ENCODE measurements at regions not wholly inside any gene's neighbourhood (a gene's known extent, or its start where the extent isn't known, plus 50 kb on each side); places are given as distances from the start of the nearest gene placed in this dataset.

DNA sequence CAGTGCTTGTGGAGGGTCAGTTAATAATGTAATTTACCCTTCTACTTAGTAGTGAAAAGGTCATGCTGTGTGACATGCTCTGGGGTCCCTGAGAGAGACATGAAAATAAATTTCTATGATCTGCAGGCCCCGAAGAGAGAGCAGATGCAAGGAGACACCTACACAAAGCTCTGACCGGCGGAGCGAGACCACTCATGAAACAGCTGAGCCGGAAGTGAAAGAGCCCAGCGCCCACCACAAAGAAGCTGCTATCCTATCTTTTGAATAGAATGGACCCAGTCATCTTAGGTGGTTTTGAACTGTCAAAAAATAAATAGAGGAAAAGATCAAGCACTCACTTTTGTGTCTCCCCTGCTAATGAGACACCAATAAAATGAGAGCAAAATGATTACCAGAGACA lies 190.0 kb downstream of the MED10 start:
- TF ChIP-seq, protein P1, sequence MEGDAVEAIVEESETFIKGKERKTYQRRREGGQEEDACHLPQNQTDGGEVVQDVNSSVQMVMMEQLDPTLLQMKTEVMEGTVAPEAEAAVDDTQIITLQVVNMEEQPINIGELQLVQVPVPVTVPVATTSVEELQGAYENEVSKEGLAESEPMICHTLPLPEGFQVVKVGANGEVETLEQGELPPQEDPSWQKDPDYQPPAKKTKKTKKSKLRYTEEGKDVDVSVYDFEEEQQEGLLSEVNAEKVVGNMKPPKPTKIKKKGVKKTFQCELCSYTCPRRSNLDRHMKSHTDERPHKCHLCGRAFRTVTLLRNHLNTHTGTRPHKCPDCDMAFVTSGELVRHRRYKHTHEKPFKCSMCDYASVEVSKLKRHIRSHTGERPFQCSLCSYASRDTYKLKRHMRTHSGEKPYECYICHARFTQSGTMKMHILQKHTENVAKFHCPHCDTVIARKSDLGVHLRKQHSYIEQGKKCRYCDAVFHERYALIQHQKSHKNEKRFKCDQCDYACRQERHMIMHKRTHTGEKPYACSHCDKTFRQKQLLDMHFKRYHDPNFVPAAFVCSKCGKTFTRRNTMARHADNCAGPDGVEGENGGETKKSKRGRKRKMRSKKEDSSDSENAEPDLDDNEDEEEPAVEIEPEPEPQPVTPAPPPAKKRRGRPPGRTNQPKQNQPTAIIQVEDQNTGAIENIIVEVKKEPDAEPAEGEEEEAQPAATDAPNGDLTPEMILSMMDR (IDR thresholded peaks at IDR 0.05), result no peak
- Histone ChIP-seq H3K4me1 (ENCODE audit: low read depth) (no peaks in the 10 kb centered on the region), H3K9me3 (no peaks in the 10 kb centered on the region), H3K36me3 (ENCODE audit: low read depth) (no peaks in the 10 kb centered on the region), H3K4me3 (no peak overlapping the region)
- DNase-seq, result no peak
- intact Hi-C loops (cut with DNase I, micrococcal nuclease), result no loop called here
- no peak for ATAC-seq

DNA sequence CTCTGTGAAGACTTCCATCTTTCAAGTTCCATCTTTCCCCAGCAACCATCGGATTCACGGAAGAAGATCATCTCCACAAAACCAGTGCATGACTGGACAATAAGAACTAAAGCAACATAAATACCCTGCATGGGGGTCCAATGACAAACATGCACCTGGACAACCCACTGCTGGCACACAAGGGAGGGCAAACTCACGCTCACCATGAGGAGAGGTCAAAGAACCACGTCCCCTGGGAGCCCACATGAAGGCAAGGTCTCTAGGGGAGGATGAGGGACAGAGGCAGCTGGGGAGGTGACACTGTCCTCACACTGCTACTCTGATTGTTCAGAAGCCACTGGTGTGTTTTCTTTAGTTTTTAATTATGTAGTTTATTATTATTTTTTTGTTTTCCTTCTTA lies 190.8 kb downstream of the MED10 start:
- no peak for DNase-seq
- Histone ChIP-seq H3K4me3 (no peak overlapping the region), H3K4me1 (ENCODE audit: low read depth) (no peaks in the 10 kb centered on the region), H3K9me3 (no peaks in the 10 kb centered on the region), H3K36me3 (ENCODE audit: low read depth) (no peaks in the 10 kb centered on the region)
- no peak for ATAC-seq
- TF ChIP-seq, protein P1 (IDR thresholded peaks at IDR 0.05), result no peak
- intact Hi-C loops (cut with DNase I, micrococcal nuclease), result no loop called here

DNA sequence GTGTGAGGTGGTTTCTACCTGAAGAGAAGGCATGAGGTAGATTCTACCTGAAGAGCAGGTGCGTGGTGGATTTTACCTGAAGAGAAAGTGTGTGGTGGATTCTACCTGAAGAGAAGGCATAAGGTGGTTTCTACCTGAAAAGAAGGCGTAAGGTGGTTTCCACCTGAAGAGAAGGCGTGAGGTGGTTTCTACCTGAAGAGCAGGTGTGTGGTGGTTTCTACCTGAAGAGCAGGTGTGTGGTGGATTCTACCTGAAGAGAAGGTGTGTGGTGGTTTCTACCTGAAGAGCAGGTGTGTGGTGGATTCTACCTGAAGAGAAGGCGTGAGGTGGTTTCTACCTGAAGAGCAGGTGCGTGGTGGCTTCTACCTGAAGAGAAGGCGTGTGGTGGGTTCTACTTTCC lies 192.8 kb downstream of the MED10 start:
- intact Hi-C loops (cut with DNase I, micrococcal nuclease), result no loop called here
- ATAC-seq, result no peak
- Histone ChIP-seq H3K9me3 (no peaks in the 10 kb centered on the region), H3K4me1 (ENCODE audit: low read depth) (no peaks in the 10 kb centered on the region), H3K36me3 (ENCODE audit: low read depth) (no peaks in the 10 kb centered on the region), H3K4me3 (no peak overlapping the region)
- DNase-seq, result no peak
- TF ChIP-seq, protein P1 (IDR thresholded peaks at IDR 0.05), result no peak

DNA sequence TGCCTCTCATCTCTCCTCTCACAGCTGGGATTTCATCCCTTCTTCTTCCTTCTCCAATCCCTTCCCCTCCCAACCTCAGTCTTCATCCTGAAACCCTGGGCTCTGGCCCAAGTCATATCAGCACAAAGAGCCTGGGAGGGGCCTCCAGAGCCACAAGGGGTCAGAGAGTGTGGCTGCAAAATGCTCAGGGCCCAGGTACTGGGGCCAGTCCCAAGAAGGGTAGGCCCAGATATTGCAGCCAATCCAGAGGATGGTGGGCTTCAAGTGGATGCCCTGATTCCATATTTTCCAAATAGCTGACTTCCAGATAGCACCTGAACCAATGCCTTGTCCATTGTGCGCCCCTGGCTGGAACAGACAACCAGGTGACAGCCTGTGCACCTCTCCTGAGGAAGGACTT lies 193.9 kb downstream of the MED10 start:
- ATAC-seq (no peak), DNase-seq (no peak)
- Histone ChIP-seq H3K4me3 (no peak overlapping the region), H3K36me3 (ENCODE audit: low read depth) (no peaks in the 10 kb centered on the region), H3K9me3 (no peaks in the 10 kb centered on the region), H3K4me1 (ENCODE audit: low read depth) (no peaks in the 10 kb centered on the region)
- intact Hi-C loops (cut with DNase I, micrococcal nuclease), result no loop called here
- TF ChIP-seq, protein P1 (IDR thresholded peaks at IDR 0.05), result no peak

DNA sequence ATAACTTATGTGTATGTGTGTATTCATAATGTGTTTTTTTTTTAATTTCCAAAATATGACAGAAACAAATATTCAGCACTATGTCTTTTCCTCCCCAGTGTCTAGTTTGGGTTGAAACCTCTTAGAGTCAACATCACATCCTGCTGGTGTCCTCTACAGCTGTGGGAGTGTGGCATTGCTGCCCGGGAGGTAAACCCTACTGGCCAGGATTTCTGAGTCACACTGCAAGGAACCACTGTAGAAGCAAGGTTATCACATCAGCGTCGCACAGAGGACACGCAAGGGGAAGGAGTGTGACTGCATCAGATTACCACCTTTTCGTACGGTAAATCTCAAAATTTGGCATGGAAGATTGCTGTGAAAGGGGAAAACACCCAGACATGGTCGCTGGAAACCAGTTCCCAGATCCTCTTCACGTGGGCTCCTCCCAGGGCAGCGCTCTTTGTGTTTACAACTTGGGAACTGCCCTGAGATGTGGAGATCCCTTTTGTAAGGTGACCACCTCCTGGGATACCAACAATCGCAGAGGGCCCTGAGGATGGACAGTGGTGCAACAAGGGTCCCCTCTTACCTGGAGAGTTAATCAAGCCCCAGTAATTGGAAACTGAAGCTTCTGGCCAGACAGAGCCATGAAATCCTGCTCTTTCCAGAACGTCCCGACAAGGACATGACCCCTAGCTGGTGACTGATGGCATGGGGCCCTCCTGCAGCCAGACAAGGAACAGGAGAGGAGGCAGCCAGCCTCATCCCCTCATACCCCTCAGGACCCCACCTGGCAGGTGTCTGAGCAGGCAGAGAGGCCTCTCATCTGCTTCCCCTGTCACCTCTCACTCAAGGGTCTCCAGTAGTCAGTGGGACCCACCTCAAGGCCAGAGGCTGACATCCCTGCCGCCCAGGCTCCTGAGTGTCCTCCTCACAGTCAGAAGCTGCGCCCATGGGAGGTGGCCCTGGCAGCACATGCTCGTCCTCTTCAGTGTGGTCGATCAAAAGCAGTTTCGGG lies 194.7 kb downstream of the MED10 start:
- H3K4me1 ChIP-seq (ENCODE audit: low read depth), result no peaks in the 10 kb centered on the region
- no peaks in the 10 kb centered on the region for H3K9me3 ChIP-seq
- H3K4me3 ChIP-seq, result no peak overlapping the region
- DNase-seq (no peak), ATAC-seq (no peak)
- no peaks in the 10 kb centered on the region for H3K36me3 ChIP-seq (ENCODE audit: low read depth)
- TF ChIP-seq, protein P1 (IDR thresholded peaks at IDR 0.05), result no peak
- intact Hi-C loops (cut with DNase I, micrococcal nuclease), result no loop called here

All from mucosa of descending colon (tissue), 3 donors.